MCF 10A (cell line): ENCODE measurements at regions not wholly inside any gene's neighbourhood (a gene's known extent, or its start where the extent isn't known, plus 50 kb on each side); places are given as distances from the start of the nearest gene placed in this dataset.

Experiments
- BruUV-seq: library from RNA; stranded (reverse); fragments of 400-500 nt; replicated peaks from 2 replicates; lab custom pipeline; 2021; lab: Mats Ljungman, UMichigan
- CTCF ChIA-PET: fragments of 300-600 bp; sonication (Branson Sonifier 250); formaldehyde crosslinking; extraction: SDS; loops from one replicate; lab custom pipeline; 2021; ENCODE audit warnings: antibody characterized with exemption, inconsistent platforms; lab: Yijun Ruan, JAX
- POLR2A ChIA-PET: fragments of 300-600, 350-650 bp; sonication (Branson Sonifier 250); formaldehyde crosslinking; extraction: SDS; loops from one replicate; lab custom pipeline; 2020; ENCODE audit warnings: antibody characterized with exemption, inconsistent platforms; lab: Yijun Ruan, JAX
- DNase-seq: peaks from one replicate; pipeline ENCODE4 v3.0.0-alpha.2; 2018; ENCODE audit not compliant: unreplicated experiment
- H3K27ac Mint-ChIP-seq: one replicate; pipeline ENCODE4 v1.8.0; 2022; ENCODE audit warnings: mild to moderate bottlenecking, low read depth, mixed read lengths; ENCODE audit not compliant: unreplicated experiment
- H3K27me3 Mint-ChIP-seq: one replicate; pipeline ENCODE4 v1.8.0; 2022; ENCODE audit warnings: mixed read lengths; ENCODE audit not compliant: insufficient read depth, unreplicated experiment
- H3K36me3 Mint-ChIP-seq: one replicate; pipeline ENCODE4 v1.8.0; 2022; ENCODE audit warnings: mild to moderate bottlenecking, moderate library complexity, mixed read lengths; ENCODE audit not compliant: insufficient read depth, unreplicated experiment
- H3K4me1 Mint-ChIP-seq: one replicate; pipeline ENCODE4 v1.8.0; 2022; ENCODE audit warnings: mixed read lengths; ENCODE audit not compliant: insufficient read depth, unreplicated experiment
- H3K4me3 Mint-ChIP-seq: one replicate; pipeline ENCODE4 v1.8.0; 2022; ENCODE audit warnings: mild to moderate bottlenecking, moderate library complexity, mixed read lengths; ENCODE audit not compliant: unreplicated experiment
- H3K9me3 Mint-ChIP-seq: one replicate; pipeline ENCODE4 v1.8.0; 2022; ENCODE audit warnings: mixed read lengths; ENCODE audit not compliant: unreplicated experiment
- CTCF ChIP-seq: fragments of 200-600 bp; IDR thresholded peaks from one replicate; pipeline ENCODE4 v1.8.0; 2022; ENCODE audit warnings: antibody characterized with exemption, mild to moderate bottlenecking; ENCODE audit not compliant: unreplicated experiment
- intact Hi-C: fragments of 100-400 bp; cut with micrococcal nuclease; formaldehyde crosslinking; loops from 2 replicates; pipeline ENCODE4 v1.14.1; 2022

GRCh38 chr1:177780096-177780700 lies 189.7 kb downstream of the SEC16B start:
- Mint-ChIP-seq H3K27ac (no peak overlapping the region), H3K36me3 (no peaks in the 10 kb centered on the region), H3K9me3 (no peaks in the 10 kb centered on the region), H3K27me3 (peaks cover 34% of the 10 kb centered on the region), H3K4me3 (no peak overlapping the region), H3K4me1 (no peaks in the 10 kb centered on the region)
- no TSS peak for BruUV-seq
- intact Hi-C loops, result loop anchor here (1.0 to 10.0 kb wide), 6 partner anchors 167 to 883 kb away; no protein-coding TSS in a partner anchor
- ChIA-PET CTCF (interaction anchor here (0.5 to 4.9 kb wide), 49 partner anchors 8 to 1276 kb away, joined by 3 to 51 read pairs (median 4); no protein-coding TSS in a partner anchor), POLR2A (interaction anchor here (1.6 kb wide), 1 partner anchor 10 kb away, joined by 4 read pairs; no protein-coding TSS in a partner anchor)
- TF ChIP-seq CTCF, result peak; percentile 64
- peak; percentile 70 for DNase-seq

- peaks cover 34% of the 10 kb centered on the region for H3K27me3 Mint-ChIP-seq
- no peak overlapping the region for H3K4me3 Mint-ChIP-seq
- intact Hi-C loops, result no loop called here
- no peaks in the 10 kb centered on the region for H3K4me1 Mint-ChIP-seq
- POLR2A ChIA-PET, result interaction anchor here (1.6 kb wide), 1 partner anchor 11 kb away, joined by 4 read pairs; no protein-coding TSS in a partner anchor
- no peak overlapping the region for H3K27ac Mint-ChIP-seq
- CTCF ChIA-PET, result interaction anchor here (0.5 to 4.9 kb wide), 31 partner anchors 9 to 1417 kb away, joined by 3 to 51 read pairs (median 4); no protein-coding TSS in a partner anchor
- H3K9me3 Mint-ChIP-seq, result no peaks in the 10 kb centered on the region
- no peak for TF ChIP-seq CTCF
- H3K36me3 Mint-ChIP-seq, result no peaks in the 10 kb centered on the region
- BruUV-seq, result no TSS peak
- no peak for DNase-seq
Measured at GRCh38 chr1:177779166-177779965, 190.5 kb downstream of the SEC16B start.

GRCh38 chr1:177775924-177776323 lies 193.9 kb downstream of the SEC16B start:
- Mint-ChIP-seq H3K36me3 (peaks cover 6% of the 10 kb centered on the region), H3K4me1 (no peaks in the 10 kb centered on the region), H3K27me3 (peaks cover 11% of the 10 kb centered on the region), H3K9me3 (no peaks in the 10 kb centered on the region), H3K27ac (no peak overlapping the region), H3K4me3 (no peak overlapping the region)
- POLR2A ChIA-PET, result no interaction called here
- no peak for DNase-seq
- CTCF ChIA-PET, result interaction anchor here (1.0 to 1.1 kb wide), 3 partner anchors 27 to 878 kb away, joined by 3 read pairs; no protein-coding TSS in a partner anchor
- no TSS peak for BruUV-seq
- intact Hi-C loops, result no loop called here
- TF ChIP-seq CTCF, result no peak

- intact Hi-C loops, result no loop called here
- Mint-ChIP-seq H3K9me3 (no peaks in the 10 kb centered on the region), H3K4me1 (no peaks in the 10 kb centered on the region), H3K36me3 (peaks cover 6% of the 10 kb centered on the region), H3K27me3 (no peaks in the 10 kb centered on the region), H3K4me3 (no peak overlapping the region), H3K27ac (no peak overlapping the region)
- ChIA-PET POLR2A (no interaction called here), CTCF (interaction anchor here (0.6 to 1.5 kb wide), 5 partner anchors 49 to 1574 kb away, joined by 3 to 6 read pairs (median 3); no protein-coding TSS in a partner anchor)
- BruUV-seq, result no TSS peak
- DNase-seq, result no peak
- no peak for TF ChIP-seq CTCF
Measured at GRCh38 chr1:177772386-177772960, 197.4 kb downstream of the SEC16B start.
